SK-N-DZ (cell line): ENCODE measurements at regions not wholly inside any gene's neighbourhood (a gene's known extent, or its start where the extent isn't known, plus 50 kb on each side); places are given as distances from the start of the nearest gene placed in this dataset.
"Not testable (repeated sequence)": the region's sequence is repeated elsewhere in the genome, so short reads cannot be mapped to it uniquely, and the experiment has no call there.

ENCODE experiments used
- DNase-seq: peaks from one replicate; pipeline ENCODE4 v3.0.0-alpha.2; 2015; ENCODE audit warnings: low spot score

DNA sequence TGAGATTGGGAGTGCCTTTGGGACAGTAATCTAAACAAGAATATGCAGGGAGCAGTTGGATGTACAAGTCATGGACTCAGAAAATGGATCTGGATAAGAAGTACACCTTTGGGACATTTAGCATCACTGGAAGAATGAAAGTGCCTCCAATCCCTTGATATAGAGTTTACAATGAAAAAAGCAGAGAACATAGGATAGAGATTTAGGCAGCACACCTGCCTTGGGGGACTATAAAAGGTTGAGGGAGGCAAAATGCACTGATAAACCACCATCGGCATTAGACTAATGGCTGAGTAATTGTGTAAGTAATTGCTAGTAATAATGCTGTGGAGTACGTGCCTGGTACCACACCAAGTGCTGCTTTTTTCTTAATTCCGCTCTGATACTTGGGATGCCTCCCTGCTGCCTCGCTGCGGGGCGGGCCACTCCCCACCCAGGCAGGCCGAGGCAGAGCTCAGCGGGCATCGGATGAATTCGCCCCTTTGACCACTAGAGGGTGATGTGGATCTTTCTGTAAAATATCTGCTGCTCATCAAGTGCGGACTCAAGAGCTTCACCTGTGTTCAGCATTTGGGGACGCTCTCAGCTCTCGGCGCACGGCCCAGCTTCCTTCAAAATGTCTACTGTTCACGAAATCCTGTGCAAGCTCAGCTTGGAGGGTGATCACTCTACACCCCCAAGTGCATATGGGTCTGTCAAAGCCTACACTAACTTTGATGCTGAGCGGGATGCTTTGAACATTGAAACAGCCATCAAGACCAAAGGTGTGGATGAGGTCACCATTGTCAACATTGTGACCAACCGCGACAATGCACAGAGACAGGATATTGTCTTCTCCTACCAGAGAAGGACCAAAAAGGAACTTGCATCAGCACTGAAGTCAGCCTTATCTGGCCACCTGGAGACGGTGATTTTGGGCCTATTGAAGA is 99.9 kb downstream of the ANKRD18B start:
- peak; percentile 75 for DNase-seq

DNA sequence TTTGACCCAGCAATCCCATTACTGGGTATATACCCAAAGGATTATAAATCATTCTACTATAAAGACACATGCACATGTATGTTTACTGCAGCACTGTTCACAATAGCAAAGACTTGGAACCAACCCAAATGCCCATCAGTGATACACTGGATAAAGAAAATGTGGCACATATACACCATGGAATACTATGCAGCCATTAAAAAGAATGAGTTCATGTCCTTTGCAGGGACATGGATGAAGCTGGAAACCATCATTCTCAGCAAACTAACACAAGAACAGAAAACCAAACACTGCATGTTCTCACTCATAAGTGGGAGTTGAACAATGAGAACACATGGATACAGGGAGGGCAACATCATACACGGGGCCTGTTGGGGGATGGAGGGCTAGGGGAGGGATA is 104.3 kb downstream of the ANKRD18B start:
- DNase-seq = not testable (repeated sequence)

DNA sequence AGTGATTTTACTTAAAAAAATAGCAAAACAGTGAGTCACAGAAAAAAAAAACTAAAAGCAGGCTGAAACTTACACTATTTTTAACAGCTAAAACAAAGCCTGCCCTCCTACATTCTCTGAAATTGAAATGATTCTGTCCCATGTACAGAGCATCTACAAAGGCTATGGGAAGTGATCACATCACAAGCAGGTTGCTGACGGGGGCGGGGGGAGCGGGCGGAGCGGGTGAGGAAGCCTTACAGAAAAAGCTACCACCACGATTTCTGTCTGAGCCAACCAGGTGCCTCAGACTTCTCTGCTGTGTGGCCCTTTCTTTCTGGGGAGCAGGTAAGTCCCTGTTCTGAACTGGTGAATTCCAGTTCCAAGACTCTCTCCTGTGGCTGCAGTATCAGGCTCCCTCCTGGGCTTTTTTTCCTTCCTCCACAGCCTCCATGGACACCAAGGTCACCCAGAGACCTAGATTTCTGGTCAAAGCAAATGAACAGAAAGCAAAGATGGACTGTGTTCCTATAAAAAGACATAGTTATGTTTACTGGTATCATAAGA is 104.9 kb downstream of the ANKRD18B start:
- no peak for DNase-seq

DNA sequence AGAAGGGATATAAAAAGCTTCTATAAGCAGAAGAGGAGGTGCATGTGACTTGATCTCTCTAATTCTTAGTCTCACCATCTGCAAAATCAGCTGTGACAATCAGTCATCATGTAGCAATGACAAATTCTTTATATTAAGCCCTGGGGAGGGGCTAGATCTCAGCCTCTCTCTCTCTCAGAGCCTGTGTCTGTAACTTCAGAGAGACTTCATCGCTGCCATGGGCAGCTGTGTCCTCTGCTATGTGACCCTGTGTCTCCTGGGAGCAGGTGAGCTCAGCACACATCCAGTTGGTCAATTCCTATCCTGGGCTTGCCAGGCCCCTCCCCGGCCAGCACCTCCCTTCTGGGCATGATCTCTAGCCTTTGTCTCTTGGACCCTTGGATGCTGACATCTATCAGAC is 109.6 kb downstream of the ANKRD18B start:
- no peak for DNase-seq

DNA sequence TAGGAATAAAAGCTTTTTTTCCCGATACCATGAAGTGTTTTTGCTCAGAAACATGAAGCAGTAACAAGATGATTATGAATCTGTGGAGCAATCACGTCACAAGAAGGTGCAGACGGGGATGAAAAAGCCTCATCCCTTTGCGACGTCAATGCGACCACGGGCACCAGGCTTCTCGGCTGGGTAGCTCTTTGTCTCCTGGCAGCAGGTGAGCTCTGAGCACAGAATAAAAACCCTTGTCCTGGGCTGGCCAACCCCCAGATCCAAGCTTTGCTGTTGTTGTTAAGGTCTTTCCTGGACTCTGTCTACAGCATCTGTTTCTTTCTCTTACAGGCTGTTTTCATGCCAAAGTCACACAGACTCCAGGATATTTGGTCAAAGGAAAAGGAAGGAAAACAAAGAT is 113.8 kb downstream of the ANKRD18B start:
- DNase-seq = peak; percentile 43

DNA sequence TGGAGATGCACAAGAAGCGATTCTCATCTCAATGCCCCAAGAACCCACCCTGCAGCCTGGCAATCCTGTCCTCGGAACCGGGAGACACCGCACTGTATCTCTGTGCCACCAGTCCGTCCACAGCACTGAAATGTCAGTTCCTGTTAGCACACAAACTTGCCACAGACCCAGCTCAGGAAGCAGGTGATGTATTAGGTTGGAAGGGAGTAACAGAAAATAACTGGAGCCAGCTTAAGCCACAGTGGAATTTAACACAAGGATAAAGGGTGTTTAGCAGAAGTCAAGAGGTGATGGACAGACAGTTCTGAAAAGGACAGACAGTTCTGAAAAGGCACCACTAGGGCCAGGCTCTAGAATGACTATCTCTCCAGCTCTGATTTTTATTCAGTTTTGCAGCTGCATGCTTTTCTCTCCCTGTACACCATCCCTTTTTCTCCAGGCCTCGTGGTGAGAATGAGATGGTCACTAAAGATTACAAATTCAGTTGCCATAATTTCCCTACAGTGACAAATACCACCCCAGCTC is 114.4 kb downstream of the ANKRD18B start:
- peak; percentile 51 for DNase-seq

DNA sequence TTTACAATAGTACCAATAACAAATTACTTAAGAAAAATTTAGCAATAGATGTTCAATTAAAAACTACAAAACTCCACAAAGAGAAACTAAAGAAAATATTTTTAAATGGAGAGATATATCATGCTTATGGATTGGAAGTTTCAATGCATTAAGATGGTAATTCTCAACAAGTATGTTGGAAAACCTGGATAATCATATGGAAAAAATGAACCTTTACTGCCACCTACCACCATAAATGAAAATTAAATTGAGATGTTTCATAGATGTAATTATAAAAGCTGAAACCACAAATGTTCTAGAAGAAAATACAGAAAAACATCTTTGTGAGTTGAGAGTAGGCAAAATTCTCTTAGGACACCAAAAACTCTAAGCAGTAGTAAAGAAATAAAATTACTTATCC is 121.7 kb downstream of the ANKRD18B start:
- DNase-seq = no peak

GRCh38 chr9:33649463-33649862 is 125.4 kb downstream of the ANKRD18B start:
- no peak for DNase-seq

DNA sequence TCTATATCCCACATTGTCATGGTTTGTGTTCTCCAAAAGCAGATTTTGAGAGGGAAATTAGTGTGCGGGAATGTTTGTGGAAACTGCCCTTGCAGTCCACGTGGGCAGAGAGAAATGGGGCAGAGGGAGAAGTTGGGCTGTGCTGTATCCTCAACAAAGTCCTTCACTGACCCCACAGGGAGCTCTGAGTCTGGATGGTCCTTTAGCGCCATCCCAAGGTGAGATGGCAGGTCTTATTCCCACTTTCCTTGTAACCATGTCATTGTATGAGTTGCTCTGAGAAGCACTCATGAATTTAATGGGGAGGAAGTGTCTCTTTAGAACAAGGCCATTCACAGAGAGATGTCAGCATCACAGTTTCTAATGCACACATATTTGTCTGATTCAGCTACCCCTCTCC is 127.1 kb downstream of the ANKRD18B start:
- no peak for DNase-seq

- no peak for DNase-seq
Measured at GRCh38 chr9:33659921-33660320, 135.4 kb upstream of the PRSS3 start.

- no peak for DNase-seq
Measured at GRCh38 chr9:33660772-33661171, 134.6 kb upstream of the PRSS3 start.

- no peak for DNase-seq
Measured at GRCh38 chr9:33661176-33661575, 134.2 kb upstream of the PRSS3 start.

DNA sequence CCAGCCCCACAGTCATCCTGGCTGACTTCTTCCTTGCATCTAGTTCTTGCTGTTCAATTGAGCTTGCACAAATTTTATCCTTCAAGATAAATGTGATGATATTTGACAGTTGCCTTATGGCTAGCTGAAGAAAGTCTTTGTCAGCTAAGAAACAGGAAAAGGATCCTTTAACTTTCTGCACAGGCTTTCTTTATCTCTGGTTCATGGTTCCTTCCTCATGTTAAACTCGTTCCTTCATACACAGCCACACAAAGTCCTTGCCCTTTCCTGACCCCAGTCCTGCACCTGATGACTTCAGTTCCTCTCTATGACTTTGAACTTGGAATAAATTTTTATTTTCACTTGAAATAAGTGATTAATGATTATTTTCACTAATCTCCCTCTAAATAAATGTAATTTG is 132.5 kb upstream of the PRSS3 start:
- DNase-seq = no peak

GRCh38 chr9:33676194-33676745 is 119.1 kb upstream of the PRSS3 start:
- not testable (repeated sequence) for DNase-seq

- peak; percentile 82 for DNase-seq
Measured at GRCh38 chr9:33676746-33677505, 118.4 kb upstream of the PRSS3 start.

DNA sequence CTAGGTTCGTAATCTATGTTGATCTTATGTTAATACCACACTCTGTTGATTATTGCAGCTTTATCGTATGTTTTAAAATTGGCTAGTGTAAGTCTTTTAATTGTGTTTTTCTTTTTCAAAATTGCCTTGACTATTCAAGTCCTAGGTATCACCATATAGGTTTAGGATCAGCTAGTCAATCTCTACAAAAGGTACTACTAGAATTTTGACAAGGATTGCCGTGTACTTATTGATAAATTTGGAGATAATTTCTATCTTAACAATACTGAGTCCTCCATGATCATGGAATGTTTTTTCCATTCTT is 117.9 kb upstream of the PRSS3 start:
- no peak for DNase-seq

DNA sequence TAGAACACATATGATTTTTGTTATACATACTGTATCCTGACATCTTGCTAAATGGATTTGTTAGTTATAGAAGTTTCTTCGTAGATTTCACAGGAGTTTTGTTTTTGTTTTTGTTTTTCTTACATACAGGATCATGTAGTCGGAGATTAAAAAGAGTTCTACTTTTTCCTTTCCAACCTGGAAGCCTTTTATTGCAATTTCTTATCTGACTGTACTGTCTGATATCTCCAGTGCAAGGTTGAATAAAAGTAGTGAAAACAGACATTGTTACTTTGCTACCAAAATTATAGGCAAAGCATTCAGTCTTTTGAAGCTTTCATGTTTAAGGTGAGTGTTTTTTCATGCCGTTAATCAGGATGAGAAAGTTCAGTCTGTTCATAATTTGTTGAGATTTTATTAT is 117.4 kb upstream of the PRSS3 start:
- no peak for DNase-seq

DNA sequence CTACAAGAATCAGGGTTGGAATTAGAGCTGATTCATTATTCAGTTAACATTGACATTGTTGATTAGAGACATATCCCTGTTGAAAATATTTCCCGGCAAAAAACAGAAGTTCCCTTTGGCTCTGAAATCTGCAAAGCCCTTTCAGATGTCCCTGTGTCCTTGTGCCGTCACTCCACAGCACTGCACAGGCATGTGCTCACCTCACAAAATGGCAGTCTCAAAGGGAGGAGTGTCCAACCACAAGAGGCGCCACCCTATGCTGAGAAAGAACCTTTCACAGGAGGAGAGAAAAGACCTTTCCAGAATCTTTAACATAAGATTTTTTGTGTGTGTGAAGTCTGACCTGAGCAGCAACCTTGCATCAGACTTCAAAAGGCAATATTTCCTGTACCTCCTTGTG is 112.8 kb upstream of the PRSS3 start:
- no peak for DNase-seq

- DNase-seq = no peak
Measured at GRCh38 chr9:33684831-33685230, 110.5 kb upstream of the PRSS3 start.

- no peak for DNase-seq
Measured at GRCh38 chr9:33686942-33687341, 108.4 kb upstream of the PRSS3 start.

GRCh38 chr9:33687779-33688178 is 107.6 kb upstream of the PRSS3 start:
- no peak for DNase-seq
